PC-9 (cell line): ENCODE measurements at regions not wholly inside any gene's neighbourhood (a gene's known extent, or its start where the extent isn't known, plus 50 kb on each side); places are given as distances from the start of the nearest gene placed in this dataset.

Experiments used
- BruUV-seq: library from RNA; stranded (reverse); fragments of 400-500 nt; replicated peaks from 2 replicates; lab custom pipeline; 2021; lab: Mats Ljungman, UMichigan
- CTCF ChIA-PET: fragments of 300-600 bp; sonication (Branson Sonifier 250); formaldehyde crosslinking; loops from one replicate; lab custom pipeline; 2022; ENCODE audit warnings: antibody characterized with exemption; lab: Charles Lee
- POLR2A ChIA-PET: fragments of 300-600 bp; sonication (Branson Sonifier 250); formaldehyde crosslinking; loops from one replicate; lab custom pipeline; 2022; ENCODE audit warnings: antibody characterized with exemption; ENCODE audit not compliant: unreplicated experiment; lab: Charles Lee
- DNase-seq, 2 experiments: peaks; one replicate each; pipeline versions ENCODE4 v3.0.0 to v3.0.0-alpha.2; 2015 to 2022; ENCODE audit warnings: mixed read lengths in 1 of 2
- H2AFZ ChIP-seq: fragments of 200-600 bp; sonication (generic); 2 replicates; pipeline ENCODE4 v1.8.1; 2017; ENCODE audit warnings: antibody characterized with exemption
- H3F3A ChIP-seq: fragments of 200-600 bp; sonication (generic); 2 replicates; pipeline ENCODE4 v1.8.1; 2017; ENCODE audit warnings: antibody characterized with exemption, mild to moderate bottlenecking, low read depth; ENCODE audit not compliant: insufficient read depth
- H3K27ac ChIP-seq: fragments of 200-600 bp; sonication (generic); 2 replicates; pipeline ENCODE4 v1.6.1; 2016; ENCODE audit warnings: mixed run types
- H3K27me3 ChIP-seq: fragments of 200-600 bp; sonication (generic); 2 replicates; pipeline ENCODE4 v1.6.1; 2016; ENCODE audit warnings: low read depth, mixed run types; ENCODE audit not compliant: insufficient read depth
- H3K36me3 ChIP-seq: fragments of 200-600 bp; sonication (generic); 2 replicates; pipeline ENCODE4 v1.6.1; 2016; ENCODE audit warnings: low read depth, mixed run types
- H3K4me1 ChIP-seq: fragments of 200-600 bp; sonication (generic); replicated peaks from 2 replicates; pipeline ENCODE4 v1.6.1; 2016; ENCODE audit warnings: mixed run types; ENCODE audit not compliant: insufficient read depth
- H3K4me2 ChIP-seq: fragments of 200-600 bp; sonication (generic); 2 replicates; pipeline ENCODE4 v1.6.1; 2017; ENCODE audit warnings: mixed run types
- H3K4me3 ChIP-seq: fragments of 200-600 bp; sonication (generic); 2 replicates; pipeline ENCODE4 v1.6.1; 2016; ENCODE audit warnings: mixed run types
- H3K79me2 ChIP-seq: fragments of 200-600 bp; sonication (generic); 2 replicates; pipeline ENCODE4 v1.6.1; 2017; ENCODE audit warnings: low read depth, mixed run types
- H3K9me2 ChIP-seq: fragments of 200-600 bp; sonication (generic); 2 replicates; pipeline ENCODE4 v1.8.1; 2017; ENCODE audit warnings: mild to moderate bottlenecking; ENCODE audit not compliant: insufficient read depth
- H3K9me3 ChIP-seq: fragments of 200-600 bp; sonication (generic); 2 replicates; pipeline ENCODE4 v1.8.1; 2016; ENCODE audit warnings: low read depth; ENCODE audit not compliant: insufficient read depth
- H4K20me1 ChIP-seq: fragments of 200-600 bp; sonication (generic); 2 replicates; pipeline ENCODE4 v1.8.1; 2017; ENCODE audit not compliant: insufficient read depth
- EZH2 ChIP-seq: fragments of 200-600 bp; sonication (generic); IDR thresholded peaks from 2 replicates; pipeline ENCODE4 v1.8.0; 2017; ENCODE audit warnings: antibody characterized with exemption, low read depth
- intact Hi-C: fragments of 100-400 bp; cut with micrococcal nuclease; formaldehyde crosslinking; loops from one replicate; pipeline ENCODE4 v1.10.0; 2022; ENCODE audit not compliant: unreplicated experiment
- TF ChIP-seq, protein P1 (sequence below): fragments of 200-600 bp; sonication (generic); conservative IDR thresholded peaks from 2 replicates; pipeline ENCODE4 v1.6.1; 2017; ENCODE audit warnings: mixed run types, antibody characterized with exemption, mild to moderate bottlenecking, moderate library complexity

DNA sequence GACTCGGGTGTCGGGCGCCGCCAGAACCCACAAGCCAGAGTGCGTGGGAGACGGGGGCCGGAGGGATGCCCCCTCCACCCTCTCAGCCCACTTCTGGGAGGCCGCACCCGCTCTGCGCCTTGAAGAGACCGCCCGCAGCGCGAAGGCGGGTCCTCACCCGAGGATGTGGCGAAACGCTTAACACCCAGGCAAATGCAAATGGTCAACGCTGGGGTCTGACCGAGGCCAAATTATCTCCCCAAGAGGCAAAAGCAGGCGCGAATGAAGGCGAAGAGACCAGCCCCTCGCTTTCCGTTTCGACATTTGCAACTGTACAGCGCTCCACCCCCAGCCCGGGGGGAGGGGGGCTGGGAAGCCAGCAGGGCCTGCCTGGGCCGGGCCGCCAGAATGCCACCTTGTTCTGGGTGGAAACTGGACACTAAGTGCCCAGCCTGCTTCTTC is 137.7 kb upstream of the ZIC3 start:
- Histone ChIP-seq H3K9me2 (no peaks in the 10 kb centered on the region), H2AFZ (no peak overlapping the region), H3K36me3 (no peaks in the 10 kb centered on the region), H3K4me2 (no peak overlapping the region), H3K4me1 (no peaks in the 10 kb centered on the region), H3K27ac (no peak overlapping the region), H3F3A (no peaks in the 10 kb centered on the region), H4K20me1 (no peaks in the 10 kb centered on the region), H3K4me3 (no peak overlapping the region), H3K9me3 (no peaks in the 10 kb centered on the region), H3K79me2 (no peaks in the 10 kb centered on the region), H3K27me3 (no peaks in the 10 kb centered on the region)
- no TSS peak for BruUV-seq
- no peak for DNase-seq
- ChIA-PET POLR2A (no interaction called here), CTCF (no interaction called here)
- intact Hi-C loops = no loop called here
- no peak for TF ChIP-seq EZH2
- TF ChIP-seq, protein P1, sequence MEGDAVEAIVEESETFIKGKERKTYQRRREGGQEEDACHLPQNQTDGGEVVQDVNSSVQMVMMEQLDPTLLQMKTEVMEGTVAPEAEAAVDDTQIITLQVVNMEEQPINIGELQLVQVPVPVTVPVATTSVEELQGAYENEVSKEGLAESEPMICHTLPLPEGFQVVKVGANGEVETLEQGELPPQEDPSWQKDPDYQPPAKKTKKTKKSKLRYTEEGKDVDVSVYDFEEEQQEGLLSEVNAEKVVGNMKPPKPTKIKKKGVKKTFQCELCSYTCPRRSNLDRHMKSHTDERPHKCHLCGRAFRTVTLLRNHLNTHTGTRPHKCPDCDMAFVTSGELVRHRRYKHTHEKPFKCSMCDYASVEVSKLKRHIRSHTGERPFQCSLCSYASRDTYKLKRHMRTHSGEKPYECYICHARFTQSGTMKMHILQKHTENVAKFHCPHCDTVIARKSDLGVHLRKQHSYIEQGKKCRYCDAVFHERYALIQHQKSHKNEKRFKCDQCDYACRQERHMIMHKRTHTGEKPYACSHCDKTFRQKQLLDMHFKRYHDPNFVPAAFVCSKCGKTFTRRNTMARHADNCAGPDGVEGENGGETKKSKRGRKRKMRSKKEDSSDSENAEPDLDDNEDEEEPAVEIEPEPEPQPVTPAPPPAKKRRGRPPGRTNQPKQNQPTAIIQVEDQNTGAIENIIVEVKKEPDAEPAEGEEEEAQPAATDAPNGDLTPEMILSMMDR = no peak

DNA sequence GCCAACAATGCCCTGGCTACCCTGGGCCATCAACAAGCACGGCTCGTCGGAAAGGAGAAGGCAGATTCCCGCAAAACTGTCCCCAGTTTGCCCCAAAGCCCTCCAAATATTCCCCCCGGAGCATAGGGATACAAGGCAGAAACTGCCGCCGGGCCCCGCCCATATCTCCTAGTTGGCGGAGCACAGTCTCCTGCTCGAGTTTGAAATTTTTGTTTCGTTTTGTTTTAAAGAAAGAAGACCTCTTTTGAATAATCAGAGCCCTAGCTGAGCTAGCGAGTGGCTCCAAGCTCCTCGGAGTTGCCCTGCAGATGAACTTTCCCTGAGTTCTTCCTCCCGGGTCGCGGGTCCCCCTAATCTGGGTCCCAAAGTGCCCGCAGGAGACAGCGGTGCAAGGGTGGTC is 138.1 kb upstream of the ZIC3 start:
- H3K9me2 ChIP-seq = no peaks in the 10 kb centered on the region
- no peaks in the 10 kb centered on the region for H3K9me3 ChIP-seq
- BruUV-seq = no TSS peak
- no peaks in the 10 kb centered on the region for H3K27me3 ChIP-seq
- H2AFZ ChIP-seq = no peak overlapping the region
- no peak overlapping the region for H3K4me3 ChIP-seq
- H3K36me3 ChIP-seq = no peaks in the 10 kb centered on the region
- no peak for TF ChIP-seq EZH2
- TF ChIP-seq, protein P1 = no peak
- ChIA-PET CTCF (no interaction called here), POLR2A (no interaction called here)
- intact Hi-C loops = no loop called here
- no peak overlapping the region for H3K27ac ChIP-seq
- H3K4me2 ChIP-seq = no peak overlapping the region
- H4K20me1 ChIP-seq = no peaks in the 10 kb centered on the region
- no peaks in the 10 kb centered on the region for H3F3A ChIP-seq
- no peak for DNase-seq
- no peaks in the 10 kb centered on the region for H3K79me2 ChIP-seq
- no peaks in the 10 kb centered on the region for H3K4me1 ChIP-seq

DNA sequence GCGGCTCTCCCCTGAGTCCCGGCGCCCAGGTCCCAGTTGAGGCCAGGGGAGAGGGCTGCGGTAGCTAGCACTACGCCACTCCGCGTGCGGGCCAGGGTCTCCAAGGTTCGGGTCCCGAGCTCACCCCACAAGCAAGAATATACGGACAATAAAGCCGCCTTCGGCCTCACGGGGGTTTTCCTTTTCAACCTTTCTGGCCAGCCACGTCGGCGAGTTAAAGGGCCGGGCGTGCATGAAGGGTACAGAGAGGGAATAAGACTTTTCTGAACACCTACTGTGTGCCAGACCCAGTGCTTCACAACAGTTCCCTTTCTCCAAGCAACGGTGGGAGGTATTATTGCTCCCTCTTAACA is 138.5 kb upstream of the ZIC3 start:
- no peaks in the 10 kb centered on the region for H3K79me2 ChIP-seq
- no peaks in the 10 kb centered on the region for H3K27me3 ChIP-seq
- no peaks in the 10 kb centered on the region for H4K20me1 ChIP-seq
- CTCF ChIA-PET = no interaction called here
- no peaks in the 10 kb centered on the region for H3K9me3 ChIP-seq
- H3K36me3 ChIP-seq = no peaks in the 10 kb centered on the region
- H3F3A ChIP-seq = no peaks in the 10 kb centered on the region
- no peak overlapping the region for H2AFZ ChIP-seq
- H3K4me2 ChIP-seq = no peak overlapping the region
- no peak for DNase-seq
- no peak for TF ChIP-seq EZH2
- TF ChIP-seq, protein P1 = no peak
- POLR2A ChIA-PET = no interaction called here
- no peaks in the 10 kb centered on the region for H3K4me1 ChIP-seq
- BruUV-seq = no TSS peak
- H3K9me2 ChIP-seq = no peaks in the 10 kb centered on the region
- H3K4me3 ChIP-seq = no peak overlapping the region
- H3K27ac ChIP-seq = no peak overlapping the region
- intact Hi-C loops = no loop called here
